DMS53 treated with DMSO at 0.1 percent for 48 hours (cell line): ENCODE measurements at regions not wholly inside any gene's neighbourhood (a gene's known extent, or its start where the extent isn't known, plus 50 kb on each side); places are given as distances from the start of the nearest gene placed in this dataset.

Source experiments
- DNase-seq: peaks from one replicate; lab custom pipeline; 2025; ENCODE audit not compliant: unreplicated experiment; lab: John Stamatoyannopoulos, UW

DNA sequence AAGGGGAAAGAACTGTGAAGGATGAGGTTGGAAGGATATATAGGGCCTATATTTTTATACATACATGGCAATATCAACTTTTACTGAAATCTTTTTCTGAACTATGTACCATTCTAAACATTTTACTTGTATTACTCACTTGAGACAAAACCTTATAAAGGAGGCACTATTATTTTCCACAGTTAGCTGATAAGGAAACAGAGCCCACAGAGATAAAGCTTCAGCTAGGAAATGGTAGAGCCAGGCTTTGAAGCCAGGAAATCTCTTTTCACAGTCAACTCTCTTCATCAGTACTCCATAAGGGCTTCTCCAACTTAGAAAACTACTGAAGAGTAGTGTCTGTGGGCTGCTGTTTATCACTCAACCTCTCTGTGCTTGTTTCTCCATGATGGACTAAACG lies 613.7 kb downstream of the PRELID2 start:
- no peak for DNase-seq

DNA sequence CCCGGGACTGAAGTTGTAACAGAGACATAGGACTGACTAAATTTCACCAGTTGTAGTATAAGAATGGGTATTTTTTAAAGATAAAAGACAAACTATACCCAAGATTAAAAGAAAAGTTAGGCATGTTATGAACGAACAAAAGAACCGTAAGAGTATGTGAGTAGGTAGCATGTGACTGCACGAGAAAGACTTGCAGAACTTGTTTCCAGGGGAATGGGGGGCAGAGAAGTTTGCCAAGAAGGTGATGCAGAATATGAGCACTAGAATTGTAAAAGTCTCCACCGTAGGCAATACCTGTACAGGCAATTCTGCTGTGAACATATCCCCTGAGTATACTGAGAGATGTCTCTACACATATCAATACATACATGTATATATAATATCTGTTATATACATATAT lies 614.7 kb downstream of the PRELID2 start:
- DNase-seq: no peak

DNA sequence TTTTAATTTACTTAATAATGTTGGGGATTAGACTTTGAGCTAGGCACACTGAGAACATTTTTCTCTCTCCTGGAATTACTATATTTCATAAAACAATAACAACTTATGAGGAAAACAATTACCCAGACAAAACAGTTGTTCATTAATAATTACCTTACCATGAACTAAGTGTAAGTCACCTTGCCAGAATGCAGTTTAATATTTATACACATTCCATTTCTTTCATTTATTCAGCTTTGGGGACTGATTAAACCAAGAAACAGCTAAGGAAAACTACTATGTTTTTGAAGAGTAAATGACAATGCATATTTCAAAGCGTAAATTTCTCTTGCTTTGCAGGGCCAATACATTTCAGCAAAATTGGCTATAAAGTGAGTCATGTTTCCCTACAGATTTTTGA lies 616.2 kb downstream of the PRELID2 start:
- no peak for DNase-seq

DNA sequence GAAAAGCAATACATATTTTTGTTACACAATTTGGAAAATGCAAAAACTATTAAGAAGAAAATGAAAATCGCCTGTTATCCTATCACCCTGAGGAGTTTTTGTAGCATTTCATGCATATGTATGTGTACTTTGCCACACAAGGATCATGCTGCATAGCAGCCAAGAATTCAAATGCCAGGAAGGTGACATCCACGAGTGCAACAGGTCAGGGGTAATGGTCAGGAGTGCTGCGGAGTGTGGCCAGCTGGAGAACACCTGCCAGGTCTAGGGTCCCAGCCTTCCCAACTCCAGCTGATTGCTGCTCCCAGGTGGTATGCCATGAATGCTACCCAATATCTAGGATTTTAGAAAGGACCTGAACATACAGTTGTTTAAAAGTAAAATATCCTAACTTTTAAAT lies 617.1 kb downstream of the PRELID2 start:
- DNase-seq: no peak

DNA sequence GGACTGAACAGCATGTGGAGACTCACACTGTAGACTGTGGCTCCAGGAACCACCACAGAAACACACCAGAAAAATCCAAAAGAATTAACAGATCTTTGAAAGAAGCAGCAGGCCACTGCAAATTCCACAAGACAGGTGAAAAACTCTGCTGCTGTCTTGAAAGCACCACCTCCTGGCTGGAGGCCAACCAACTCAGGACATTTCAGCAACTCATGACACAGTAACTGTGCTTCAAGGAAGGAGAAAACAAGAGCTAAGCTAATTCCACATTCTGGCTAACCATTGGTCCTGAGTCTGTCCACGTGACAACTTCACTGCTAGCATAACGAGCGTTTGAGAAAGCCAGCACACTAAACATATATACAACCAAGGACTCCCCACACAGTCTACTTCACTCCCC lies 625.1 kb downstream of the PRELID2 start:
- no peak for DNase-seq

DNA sequence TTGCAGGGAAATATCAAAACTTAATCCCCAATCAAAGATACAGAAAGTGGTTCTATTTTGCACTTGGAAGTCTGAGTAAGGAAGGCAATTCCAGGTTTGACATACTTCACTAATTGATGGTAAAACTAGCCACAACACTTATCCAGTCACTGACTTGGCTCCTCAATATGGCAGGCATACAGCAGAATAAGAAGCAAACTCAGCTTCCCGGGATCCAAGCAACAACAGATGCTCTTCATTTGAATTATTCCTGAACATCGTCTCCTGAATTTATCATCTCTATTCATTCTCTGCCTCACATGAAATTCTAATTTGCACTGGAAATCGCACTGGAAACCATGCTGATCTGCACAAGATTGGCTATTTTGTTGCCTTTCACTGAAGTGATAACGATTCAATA lies 629.6 kb downstream of the PRELID2 start:
- no peak for DNase-seq

DNA sequence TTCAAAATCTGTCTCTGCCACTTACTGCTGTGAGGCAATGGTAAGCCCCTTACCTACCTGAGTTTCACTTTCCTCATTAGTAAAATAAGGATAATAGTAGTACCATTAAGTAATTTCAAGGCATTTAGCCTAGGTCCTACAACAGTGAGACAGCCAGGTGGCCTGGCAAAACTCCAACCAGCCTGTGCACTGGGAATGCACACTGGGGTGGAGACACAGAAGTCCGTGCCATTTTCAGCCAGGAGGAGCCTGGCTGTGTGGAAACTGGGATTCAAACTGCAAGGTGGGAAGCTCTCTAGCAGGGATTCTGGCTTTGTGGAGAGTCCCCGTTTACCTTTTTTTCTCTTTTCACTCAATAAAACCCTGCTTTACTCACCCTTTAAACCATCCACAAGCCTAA lies 630.4 kb downstream of the PRELID2 start:
- DNase-seq: no peak

DNA sequence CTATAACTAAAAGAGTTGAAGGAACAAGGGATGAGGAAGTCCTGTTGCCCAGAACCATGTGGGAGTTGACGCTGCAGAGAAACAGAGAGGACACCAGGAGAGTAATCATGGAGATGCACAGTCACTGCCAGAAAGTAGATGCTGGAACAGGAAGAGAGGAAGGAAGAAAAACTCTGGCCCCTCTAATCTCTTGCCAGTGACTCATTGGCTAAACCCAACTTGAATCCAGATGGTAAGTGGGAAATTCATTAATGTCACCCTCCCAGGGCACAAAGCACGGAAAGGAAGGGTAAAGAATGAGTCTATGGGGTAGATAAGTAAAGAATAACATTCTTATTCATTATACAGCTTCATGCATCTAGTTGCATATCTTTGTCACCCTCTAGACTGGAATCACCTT lies 631.9 kb downstream of the PRELID2 start:
- DNase-seq: no peak

DNA sequence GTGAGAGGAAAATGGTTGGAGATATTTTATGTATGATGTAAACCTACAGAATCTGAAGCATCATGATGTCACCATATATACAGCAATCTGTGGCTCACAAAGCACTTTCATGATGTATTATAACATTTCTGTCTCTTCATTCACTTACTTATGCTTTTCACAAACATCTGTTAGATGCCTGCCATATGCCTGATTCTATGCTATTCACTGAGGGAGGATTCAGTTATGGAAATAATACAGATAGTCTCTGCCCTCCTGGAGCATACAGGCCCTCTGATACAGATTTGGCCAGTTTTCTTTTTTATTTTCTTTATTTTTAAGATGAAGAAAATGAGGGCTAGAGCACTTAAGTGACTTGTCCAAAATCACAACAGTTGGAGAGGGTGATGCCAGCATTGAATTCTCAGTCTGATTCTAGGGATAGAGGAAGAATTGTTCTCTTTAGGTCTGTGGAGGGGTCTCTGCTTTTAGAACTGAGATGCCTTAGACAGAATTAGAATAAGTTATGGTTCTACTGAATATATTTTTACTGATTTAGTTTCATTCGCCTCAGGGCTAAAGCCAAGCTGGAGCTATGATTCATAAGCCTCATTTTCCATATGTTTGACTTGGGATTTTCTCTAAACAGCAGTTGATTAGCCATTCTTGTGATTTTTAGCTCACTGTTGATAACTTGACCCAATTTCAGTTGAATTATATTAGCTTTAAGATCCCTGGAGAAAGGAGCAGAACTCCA lies 636.4 kb downstream of the PRELID2 start:
- no peak for DNase-seq

DNA sequence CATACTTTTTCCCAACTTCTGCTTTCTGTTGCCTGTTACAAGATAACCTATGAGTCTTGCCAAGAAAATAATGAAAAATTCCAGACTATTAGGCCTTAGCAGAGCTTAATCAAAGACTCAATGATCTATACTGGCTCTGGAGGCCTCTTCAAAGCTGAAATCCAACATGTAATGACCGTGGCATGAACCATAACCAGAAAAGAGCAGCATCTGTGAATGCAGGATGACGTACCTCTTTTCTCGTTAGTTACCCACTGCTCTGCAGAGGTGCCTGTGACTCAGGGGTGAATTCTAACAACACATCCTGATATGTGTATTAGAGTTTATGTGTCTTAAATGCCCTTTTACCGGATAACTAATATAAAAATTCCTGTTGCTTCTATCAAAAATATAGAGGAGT lies 645.4 kb downstream of the PRELID2 start:
- no peak for DNase-seq

DNA sequence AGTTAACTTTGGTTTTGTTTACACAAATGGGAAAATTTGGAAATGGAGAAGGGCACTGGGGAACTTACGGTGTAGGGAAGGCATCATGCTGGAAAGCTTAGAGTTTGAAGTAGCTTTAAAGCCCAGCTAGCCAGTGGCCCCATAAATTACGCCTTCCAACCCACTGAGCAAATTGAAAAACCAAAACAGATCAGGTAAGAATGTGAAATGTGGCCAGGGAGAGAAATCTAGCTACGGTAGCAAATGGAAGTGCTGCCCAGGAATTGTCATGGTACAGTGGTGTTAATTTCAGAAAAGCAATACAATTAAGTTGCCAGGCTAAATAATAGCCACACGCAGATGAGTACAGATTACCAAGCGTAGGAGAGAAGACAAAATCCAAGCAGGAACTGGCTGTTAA lies 654.8 kb downstream of the PRELID2 start:
- no peak for DNase-seq

DNA sequence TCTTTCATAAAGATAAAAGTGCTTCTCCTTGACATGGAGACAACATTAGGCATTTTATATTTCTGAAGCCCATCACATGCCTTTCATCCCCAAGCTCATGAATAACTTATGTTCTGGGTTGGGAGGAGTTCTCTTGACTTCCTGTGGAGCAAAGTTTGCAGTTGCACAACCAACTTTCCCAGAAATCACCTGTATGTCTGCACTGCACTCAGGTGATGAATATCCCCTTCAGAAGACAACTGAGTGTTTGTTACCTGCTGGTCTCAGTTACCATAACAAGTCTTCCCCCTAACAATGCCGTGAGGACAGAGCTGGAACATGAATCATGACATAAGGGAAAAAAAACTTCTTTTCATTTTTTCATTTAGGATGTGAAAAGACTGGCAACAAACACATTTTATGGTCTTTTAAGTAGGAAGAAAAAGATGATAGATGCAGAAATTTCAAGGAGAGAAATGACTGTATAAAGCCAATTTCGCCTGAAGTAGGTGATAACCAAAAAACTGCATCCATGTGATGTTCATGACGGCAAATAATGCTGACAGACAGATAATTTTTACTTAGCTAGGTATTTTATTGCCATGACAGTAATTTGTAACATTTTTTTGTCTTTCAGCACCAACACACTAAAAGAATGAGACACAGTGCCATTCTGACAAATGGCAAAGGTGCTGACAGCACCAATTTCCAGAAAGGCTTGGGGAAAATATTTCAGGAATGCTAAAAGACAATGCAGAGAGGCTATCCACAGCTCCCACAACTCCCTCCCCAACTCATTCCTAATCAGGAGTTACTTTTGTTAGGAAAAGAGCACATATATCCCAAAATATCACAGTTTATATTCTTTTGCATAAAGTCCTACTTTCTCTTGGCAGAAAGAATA lies 656.3 kb downstream of the PRELID2 start:
- no peak for DNase-seq

DNA sequence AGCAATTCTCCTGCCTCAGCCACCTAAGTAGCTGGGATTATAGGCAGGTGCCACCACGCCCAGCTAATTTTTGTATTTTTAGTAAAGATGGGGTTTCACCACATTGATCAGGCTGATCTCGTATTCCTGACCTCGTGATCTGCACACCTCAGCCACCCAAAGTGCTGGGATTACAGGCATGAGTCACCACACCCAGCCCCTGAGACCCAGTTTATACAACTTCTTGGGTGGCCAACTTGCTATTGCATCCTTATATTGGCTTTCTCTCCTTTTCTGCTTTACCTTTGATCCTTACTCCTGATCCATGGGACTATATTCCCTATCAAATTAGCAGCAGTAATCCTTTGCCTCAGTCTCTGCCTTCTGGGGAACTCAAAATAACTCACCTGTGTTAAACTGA lies 659.1 kb downstream of the PRELID2 start:
- no peak for DNase-seq

DNA sequence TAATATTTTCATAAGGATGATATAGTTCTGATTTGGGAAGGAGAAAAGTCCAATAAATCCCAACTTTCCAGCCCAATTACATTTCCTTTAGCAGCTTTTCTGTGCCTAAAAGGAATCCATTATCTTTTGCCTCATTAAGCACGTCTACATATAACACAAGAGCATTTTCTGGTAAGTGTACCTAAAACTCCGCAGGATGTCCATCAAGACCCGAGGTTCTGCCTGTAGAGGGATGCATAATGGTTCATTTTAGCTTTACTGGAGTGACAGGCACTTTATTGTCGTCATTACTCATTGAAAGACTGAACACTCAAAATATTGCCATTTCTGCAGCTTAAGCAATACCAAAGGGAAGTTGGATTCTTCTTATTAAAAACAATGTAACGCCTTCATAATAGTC lies 669.0 kb downstream of the PRELID2 start:
- no peak for DNase-seq

DNA sequence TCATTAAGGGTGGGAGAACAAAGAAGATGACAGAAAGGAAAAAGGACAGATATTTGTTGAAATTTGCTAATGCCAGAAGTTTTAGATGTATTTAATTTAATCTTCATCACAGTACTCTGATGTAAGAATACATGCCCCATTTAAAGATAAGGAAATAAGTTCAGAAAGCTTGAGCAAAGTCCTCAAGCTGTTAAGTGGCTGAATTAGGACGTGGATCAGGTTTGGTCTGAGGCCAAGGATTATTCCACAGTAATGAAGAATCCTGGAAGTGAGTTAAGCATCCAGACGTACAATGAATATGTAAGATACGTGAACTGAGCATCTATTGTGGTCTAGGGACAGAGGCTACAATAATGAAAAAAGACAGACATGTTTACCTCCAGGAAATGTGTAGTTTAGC lies 671.3 kb downstream of the PRELID2 start:
- no peak for DNase-seq

DNA sequence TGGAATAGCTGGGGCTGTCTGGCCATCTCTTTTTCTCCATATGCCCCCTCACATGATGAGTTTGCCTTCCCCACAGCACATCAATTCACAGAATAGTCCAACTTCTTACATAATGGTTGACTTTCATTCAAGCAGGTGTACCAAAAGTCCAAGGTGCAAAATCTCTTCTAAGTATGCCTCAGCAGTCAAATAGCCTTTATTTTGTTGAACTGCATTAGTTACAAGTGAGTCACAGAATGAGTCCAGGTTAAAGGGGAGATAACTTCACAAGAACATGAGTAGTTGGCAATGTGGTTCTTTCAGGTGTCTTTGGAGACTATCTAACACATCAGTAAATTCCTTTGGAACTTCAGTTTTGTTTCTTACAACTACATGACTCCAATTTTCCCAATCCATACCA lies 672.5 kb downstream of the PRELID2 start:
- DNase-seq: no peak

DNA sequence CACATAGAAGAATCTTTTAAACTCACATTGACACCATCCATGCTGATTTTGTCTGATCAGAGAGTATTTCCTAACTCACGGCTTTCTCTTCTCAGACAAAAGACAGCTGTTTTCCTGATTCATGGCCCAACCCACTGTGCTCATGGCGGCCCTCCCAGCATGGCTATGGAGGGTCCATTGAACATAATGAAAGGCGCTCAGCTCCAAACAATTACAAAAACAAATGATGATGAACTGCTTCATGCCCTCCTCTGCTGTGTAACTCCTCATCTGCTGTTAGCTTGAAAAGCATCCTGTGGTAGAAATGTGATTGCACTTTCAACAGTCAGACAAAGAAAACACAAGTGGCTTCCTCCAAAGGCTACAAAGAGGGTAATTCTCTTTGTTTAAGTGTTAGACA lies 673.8 kb downstream of the PRELID2 start:
- DNase-seq: no peak

DNA sequence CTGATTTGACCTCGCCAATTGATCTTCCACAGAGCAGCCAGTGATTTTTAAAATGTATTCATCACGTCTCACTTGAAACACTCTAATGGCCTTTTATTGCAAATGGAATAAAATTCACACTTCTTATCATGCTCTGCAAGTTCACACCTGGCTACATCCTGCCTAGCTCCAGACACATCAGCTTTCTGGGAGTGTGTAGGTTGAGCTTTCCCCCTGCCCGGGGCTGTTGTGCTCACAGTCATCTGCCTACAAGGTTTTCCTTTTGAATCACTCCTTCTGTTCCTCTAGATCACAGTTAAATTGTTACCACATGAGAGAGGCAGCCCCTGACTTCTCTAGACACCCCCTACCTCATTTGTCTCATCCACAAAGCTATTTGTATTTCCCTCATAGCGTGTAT lies 674.5 kb downstream of the PRELID2 start:
- DNase-seq: no peak

DNA sequence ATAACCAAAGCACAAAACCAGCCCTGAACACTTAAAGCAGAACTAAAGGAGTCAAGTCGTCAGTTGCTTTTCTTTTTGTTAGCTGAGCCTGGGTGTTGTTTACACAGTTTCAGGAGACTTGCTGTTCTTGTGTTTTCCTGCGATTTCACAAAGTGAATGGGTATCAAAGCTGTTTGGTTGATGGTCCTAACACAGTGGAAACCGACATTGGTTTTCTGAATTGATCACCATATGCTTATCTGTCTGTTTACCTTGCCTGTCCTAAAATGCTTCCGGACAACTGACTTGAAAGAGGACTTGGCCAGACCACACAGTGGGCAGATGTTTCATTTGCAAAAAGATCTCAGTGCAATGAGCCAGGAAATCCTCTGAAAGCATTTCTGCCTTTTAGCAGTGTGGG lies 676.4 kb downstream of the PRELID2 start:
- peak; percentile 1 for DNase-seq

DNA sequence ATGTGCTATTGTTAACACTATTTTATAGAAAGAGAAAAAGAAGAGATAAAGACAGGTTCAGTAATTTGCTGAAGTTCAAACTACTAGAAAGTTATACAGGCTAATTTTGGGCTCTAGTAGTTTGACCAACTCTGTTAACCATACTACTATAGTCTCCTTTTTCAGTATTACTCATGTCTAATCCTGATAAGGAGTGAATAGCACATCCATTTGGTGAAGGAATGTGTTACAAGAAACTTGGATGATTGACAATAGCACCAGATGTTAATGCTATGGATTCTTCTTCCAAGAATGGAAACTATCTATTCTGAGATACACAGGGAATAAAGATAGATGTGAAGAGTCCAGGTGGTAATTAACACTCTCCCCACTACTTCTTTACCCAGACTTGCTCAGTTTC lies 677.3 kb downstream of the PRELID2 start:
- no peak for DNase-seq

DNA sequence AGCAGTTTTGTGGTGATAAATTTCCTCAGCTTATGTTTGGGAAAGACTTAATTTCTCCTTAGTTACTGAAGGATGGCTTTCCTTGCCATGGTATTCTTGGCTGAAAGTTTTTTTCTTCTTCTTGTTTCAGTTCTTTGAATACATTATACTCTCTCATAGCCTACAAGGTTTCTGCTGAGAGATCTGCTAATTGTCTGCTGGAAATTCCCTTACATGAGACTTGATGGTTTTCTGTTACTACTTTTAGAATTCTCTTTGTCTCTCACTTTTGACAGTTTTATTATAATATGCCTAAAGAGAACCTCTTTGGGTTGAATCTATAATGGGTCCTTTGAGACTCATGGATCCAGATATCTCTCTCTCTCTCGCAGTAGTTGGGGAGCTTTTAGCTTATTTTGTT lies 693.6 kb downstream of the PRELID2 start:
- no peak for DNase-seq

DNA sequence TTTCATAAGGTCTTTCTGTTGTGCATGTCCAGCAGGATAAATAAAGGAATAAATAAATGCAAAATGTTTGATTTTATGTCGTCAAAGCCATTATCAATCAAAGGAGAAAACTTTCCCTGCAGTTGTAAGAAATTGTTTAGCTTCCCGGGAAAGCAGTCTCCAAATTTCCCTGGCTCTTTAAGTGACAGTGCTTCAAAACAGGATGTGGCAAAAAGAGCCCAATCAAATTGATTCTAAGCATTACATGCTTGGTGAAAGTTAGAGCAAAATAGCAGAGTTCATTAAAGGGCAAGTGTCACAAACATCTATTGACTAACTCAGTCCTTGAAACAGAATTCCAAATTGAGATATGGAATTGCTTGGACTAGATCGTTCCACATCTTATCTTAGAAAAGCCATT lies 704.1 kb downstream of the PRELID2 start:
- DNase-seq: no peak

DNA sequence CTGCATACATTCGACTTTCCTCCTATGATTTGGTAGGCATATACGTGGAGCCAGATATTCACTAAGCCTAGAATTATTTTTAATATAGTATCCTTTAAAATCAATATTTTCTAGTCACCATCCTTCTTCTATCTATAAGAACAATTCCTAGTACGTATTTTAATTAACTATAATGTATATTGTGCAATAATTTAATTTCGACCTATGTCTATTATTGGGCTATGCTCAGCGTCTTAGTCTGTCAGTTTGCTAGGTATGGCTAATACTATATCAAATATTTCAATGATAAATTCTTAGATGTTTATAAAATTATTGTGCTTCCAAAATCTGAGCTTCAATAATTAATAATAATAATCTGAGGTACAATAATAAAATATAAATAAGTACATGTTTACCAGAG lies 705.3 kb downstream of the PRELID2 start:
- DNase-seq: no peak
